ENCODE measurements at regions not wholly inside any gene's neighbourhood (a gene's known extent, or its start where the extent isn't known, plus 50 kb on each side); places are given as distances from the start of the nearest gene placed in this dataset.

- Histone ChIP-seq H3K79me2 (ENCODE audit: insufficient read depth, low read length) (no peaks in the 10 kb centered on the region), H3K9me2 (replicated peaks; ENCODE audit: low read depth, low read length) (no peaks in the 10 kb centered on the region), H2AFZ (ENCODE audit: low read length) (no peak overlapping the region), H3K9ac (ENCODE audit: low read depth, low read length, poor library complexity, severe bottlenecking) (no peak overlapping the region), H3F3A (ENCODE audit: low read depth) (no peaks in the 10 kb centered on the region), H3K4me3 (ENCODE audit: low read length, poor library complexity, severe bottlenecking) (no peak overlapping the region), H3K36me3 (ENCODE audit: insufficient read depth, low read length) (no peaks in the 10 kb centered on the region), H3K9me3 (ENCODE audit: insufficient read depth, low read depth, low read length) (no peaks in the 10 kb centered on the region), H3K4me1 (ENCODE audit: insufficient read depth, low read length, poor library complexity, severe bottlenecking) (no peaks in the 10 kb centered on the region), H3K4me2 (ENCODE audit: low read depth, low read length, poor library complexity, severe bottlenecking) (no peak overlapping the region), H3K27me3 (ENCODE audit: insufficient read depth, low read length, poor library complexity, severe bottlenecking) (no peaks in the 10 kb centered on the region), H4K20me1 (ENCODE audit: insufficient read depth, low read length, poor library complexity, severe bottlenecking) (no peaks in the 10 kb centered on the region)
- TF ChIP-seq, protein P1, sequence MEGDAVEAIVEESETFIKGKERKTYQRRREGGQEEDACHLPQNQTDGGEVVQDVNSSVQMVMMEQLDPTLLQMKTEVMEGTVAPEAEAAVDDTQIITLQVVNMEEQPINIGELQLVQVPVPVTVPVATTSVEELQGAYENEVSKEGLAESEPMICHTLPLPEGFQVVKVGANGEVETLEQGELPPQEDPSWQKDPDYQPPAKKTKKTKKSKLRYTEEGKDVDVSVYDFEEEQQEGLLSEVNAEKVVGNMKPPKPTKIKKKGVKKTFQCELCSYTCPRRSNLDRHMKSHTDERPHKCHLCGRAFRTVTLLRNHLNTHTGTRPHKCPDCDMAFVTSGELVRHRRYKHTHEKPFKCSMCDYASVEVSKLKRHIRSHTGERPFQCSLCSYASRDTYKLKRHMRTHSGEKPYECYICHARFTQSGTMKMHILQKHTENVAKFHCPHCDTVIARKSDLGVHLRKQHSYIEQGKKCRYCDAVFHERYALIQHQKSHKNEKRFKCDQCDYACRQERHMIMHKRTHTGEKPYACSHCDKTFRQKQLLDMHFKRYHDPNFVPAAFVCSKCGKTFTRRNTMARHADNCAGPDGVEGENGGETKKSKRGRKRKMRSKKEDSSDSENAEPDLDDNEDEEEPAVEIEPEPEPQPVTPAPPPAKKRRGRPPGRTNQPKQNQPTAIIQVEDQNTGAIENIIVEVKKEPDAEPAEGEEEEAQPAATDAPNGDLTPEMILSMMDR (conservative IDR thresholded peaks at IDR 0.05; ENCODE audit: low read length): no peak
- no peak for TF ChIP-seq EZH2phosphoT487 (IDR thresholded peaks at IDR 0.05; ENCODE audit: borderline replicate concordance)
These were observed 2360.1 kb downstream of the PCDH7 start for GRCh38 chr4:33080275-33080674.

- Histone ChIP-seq H2AFZ (ENCODE audit: low read length) (no peak overlapping the region), H3K4me3 (ENCODE audit: low read length, poor library complexity, severe bottlenecking) (no peak overlapping the region), H3K4me1 (ENCODE audit: insufficient read depth, low read length, poor library complexity, severe bottlenecking) (no peaks in the 10 kb centered on the region), H3K4me2 (ENCODE audit: low read depth, low read length, poor library complexity, severe bottlenecking) (no peak overlapping the region), H3K9me2 (replicated peaks; ENCODE audit: low read depth, low read length) (no peaks in the 10 kb centered on the region), H4K20me1 (ENCODE audit: insufficient read depth, low read length, poor library complexity, severe bottlenecking) (no peaks in the 10 kb centered on the region), H3K9me3 (ENCODE audit: insufficient read depth, low read depth, low read length) (no peaks in the 10 kb centered on the region), H3F3A (ENCODE audit: low read depth) (no peaks in the 10 kb centered on the region), H3K36me3 (ENCODE audit: insufficient read depth, low read length) (no peaks in the 10 kb centered on the region), H3K9ac (ENCODE audit: low read depth, low read length, poor library complexity, severe bottlenecking) (no peak overlapping the region), H3K79me2 (ENCODE audit: insufficient read depth, low read length) (no peaks in the 10 kb centered on the region), H3K27me3 (ENCODE audit: insufficient read depth, low read length, poor library complexity, severe bottlenecking) (no peaks in the 10 kb centered on the region)
- TF ChIP-seq EZH2phosphoT487 (IDR thresholded peaks at IDR 0.05; ENCODE audit: borderline replicate concordance): no peak
- TF ChIP-seq, protein P1 (conservative IDR thresholded peaks at IDR 0.05; ENCODE audit: low read length): no peak
These were observed 2365.5 kb downstream of the PCDH7 start for GRCh38 chr4:33085709-33086108.

DNA sequence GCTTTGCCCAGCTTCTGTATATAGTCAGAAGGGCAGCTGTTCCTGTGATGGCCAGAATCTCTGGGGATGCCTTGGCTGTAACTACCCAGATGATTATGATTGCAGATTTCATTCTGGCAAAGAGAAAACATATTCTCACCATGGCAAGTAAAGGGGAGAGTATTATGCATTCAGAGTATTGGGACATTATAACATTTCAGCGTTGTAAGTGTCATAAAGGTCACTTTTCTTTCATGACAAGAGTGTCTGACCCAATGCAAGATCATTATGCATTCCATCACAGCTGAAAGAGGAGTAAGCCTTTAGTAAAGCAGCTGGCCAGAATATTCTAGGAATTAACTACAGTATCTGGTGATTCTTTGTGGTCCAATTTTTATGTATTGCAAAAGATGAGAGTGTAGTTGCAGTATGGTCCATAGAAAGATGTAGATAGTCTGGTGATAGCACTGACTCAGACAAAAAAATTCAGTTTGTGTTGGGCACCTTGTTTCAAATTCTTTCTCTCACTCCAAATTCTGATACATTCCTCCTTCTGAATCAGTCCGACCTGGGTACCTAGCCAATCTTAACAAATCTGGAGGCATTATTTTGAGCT is 2366.3 kb downstream of the PCDH7 start:
- H3K79me2 ChIP-seq (ENCODE audit: insufficient read depth, low read length): no peaks in the 10 kb centered on the region
- no peaks in the 10 kb centered on the region for H3K36me3 ChIP-seq (ENCODE audit: insufficient read depth, low read length)
- H3K27me3 ChIP-seq (ENCODE audit: insufficient read depth, low read length, poor library complexity, severe bottlenecking): no peaks in the 10 kb centered on the region
- H3F3A ChIP-seq (ENCODE audit: low read depth): no peaks in the 10 kb centered on the region
- no peak overlapping the region for H3K9ac ChIP-seq (ENCODE audit: low read depth, low read length, poor library complexity, severe bottlenecking)
- no peaks in the 10 kb centered on the region for H3K9me2 ChIP-seq (replicated peaks; ENCODE audit: low read depth, low read length)
- H2AFZ ChIP-seq (ENCODE audit: low read length): no peak overlapping the region
- no peaks in the 10 kb centered on the region for H3K4me1 ChIP-seq (ENCODE audit: insufficient read depth, low read length, poor library complexity, severe bottlenecking)
- TF ChIP-seq EZH2phosphoT487 (IDR thresholded peaks at IDR 0.05; ENCODE audit: borderline replicate concordance): no peak
- TF ChIP-seq, protein P1 (conservative IDR thresholded peaks at IDR 0.05; ENCODE audit: low read length): no peak
- H3K4me2 ChIP-seq (ENCODE audit: low read depth, low read length, poor library complexity, severe bottlenecking): no peak overlapping the region
- no peaks in the 10 kb centered on the region for H3K9me3 ChIP-seq (ENCODE audit: insufficient read depth, low read depth, low read length)
- no peak overlapping the region for H3K4me3 ChIP-seq (ENCODE audit: low read length, poor library complexity, severe bottlenecking)
- H4K20me1 ChIP-seq (ENCODE audit: insufficient read depth, low read length, poor library complexity, severe bottlenecking): no peaks in the 10 kb centered on the region

All from Loucy (cell line).